Brain microvascular endothelial cell (primary cell): ENCODE measurements at regions not wholly inside any gene's neighbourhood (a gene's known extent, or its start where the extent isn't known, plus 50 kb on each side); places are given as distances from the start of the nearest gene placed in this dataset.

Experiments
- DNase-seq: peaks from one replicate; pipeline ENCODE4 v3.0.0-alpha.2; 2020
- H3K27ac ChIP-seq: fragments of 250-450 bp; sonication (Bioruptor Pico); 2 replicates; pipeline ENCODE4 v1.5.1; 2020; ENCODE audit warnings: mild to moderate bottlenecking, moderate library complexity
- H3K27me3 ChIP-seq: fragments of 250-450 bp; sonication (Bioruptor Pico); replicated peaks from 2 replicates; pipeline ENCODE4 v1.5.1; 2020; ENCODE audit warnings: mild to moderate bottlenecking
- H3K36me3 ChIP-seq: fragments of 250-450 bp; sonication (Bioruptor Pico); replicated peaks from 2 replicates; pipeline ENCODE4 v1.5.1; 2020; ENCODE audit warnings: mild to moderate bottlenecking
- H3K4me3 ChIP-seq: 2 replicates; pipeline ENCODE4 v1.5.1; 2011; ENCODE audit warnings: low read depth, mild to moderate bottlenecking, control low read depth, low read length, moderate library complexity
- CTCF ChIP-seq: IDR thresholded peaks from 2 replicates; pipeline ENCODE4 v1.5.1; 2011; ENCODE audit warnings: low read depth, mild to moderate bottlenecking, moderate library complexity, low read length, control low read depth, inconsistent platforms; ENCODE audit errors: missing control alignments
- in situ Hi-C: cut with HindIII; loops from 2 replicates; pipeline ENCODE4 v1.10.0; 2017; ENCODE audit warnings: low sequenced_read_pairs, low pct_ligation_motif_present

GRCh38 chr12:97757481-97758193 is 295.0 kb downstream of the RMST start:
- TF ChIP-seq CTCF, result no peak
- no peak for DNase-seq
- Histone ChIP-seq H3K4me3 (no peak overlapping the region), H3K27ac (no peak overlapping the region), H3K27me3 (no peaks in the 10 kb centered on the region), H3K36me3 (no peaks in the 10 kb centered on the region)
- in situ Hi-C loops, result no loop called here

DNA sequence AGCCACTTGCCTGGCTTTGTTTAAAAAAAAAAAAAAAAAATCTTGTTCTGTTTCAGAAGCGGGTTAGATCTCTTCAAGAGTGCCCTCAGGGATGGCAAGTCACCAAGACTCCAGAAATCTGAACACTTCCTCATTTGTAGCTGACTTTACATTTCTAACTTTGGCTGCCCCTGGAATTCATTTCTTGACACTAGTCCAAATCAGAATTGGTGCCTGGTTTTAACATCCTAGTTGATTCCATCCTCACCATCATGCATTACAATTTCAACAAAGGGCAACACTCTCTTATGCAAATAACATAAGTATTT is 295.5 kb downstream of the RMST start:
- H3K4me3 ChIP-seq, result no peak overlapping the region
- TF ChIP-seq CTCF, result no peak
- no peak for DNase-seq
- in situ Hi-C loops, result no loop called here
- no peak overlapping the region for H3K27ac ChIP-seq
- H3K27me3 ChIP-seq, result no peaks in the 10 kb centered on the region
- H3K36me3 ChIP-seq, result no peaks in the 10 kb centered on the region

GRCh38 chr12:97758586-97758985 is 296.0 kb downstream of the RMST start:
- in situ Hi-C loops, result no loop called here
- no peak for TF ChIP-seq CTCF
- DNase-seq, result no peak
- Histone ChIP-seq H3K4me3 (no peak overlapping the region), H3K27me3 (no peaks in the 10 kb centered on the region), H3K27ac (no peak overlapping the region), H3K36me3 (no peaks in the 10 kb centered on the region)

DNA sequence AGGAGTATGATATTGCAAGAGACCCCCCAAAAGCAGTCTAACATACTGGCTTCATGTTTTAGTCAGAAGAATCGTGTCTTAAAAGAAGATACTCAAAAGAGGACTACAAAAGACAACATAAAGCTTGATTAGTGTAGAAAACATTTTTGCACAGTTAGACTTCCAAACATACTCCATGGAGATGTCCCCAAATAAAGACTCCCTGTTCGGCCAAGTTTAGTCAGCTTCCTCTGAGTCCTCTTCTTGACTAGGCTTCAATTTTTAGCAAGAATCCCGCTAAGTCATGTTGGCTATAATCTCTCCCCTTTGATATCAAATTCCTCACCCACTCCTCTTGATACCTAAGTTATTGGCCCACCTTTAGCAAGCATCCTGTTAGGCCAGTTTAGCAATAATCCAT is 298.0 kb downstream of the RMST start:
- Histone ChIP-seq H3K36me3 (no peaks in the 10 kb centered on the region), H3K4me3 (no peak overlapping the region), H3K27me3 (no peaks in the 10 kb centered on the region), H3K27ac (no peak overlapping the region)
- in situ Hi-C loops, result no loop called here
- TF ChIP-seq CTCF, result no peak
- no peak for DNase-seq

GRCh38 chr12:97763113-97763512 is 300.5 kb downstream of the RMST start:
- DNase-seq, result no peak
- TF ChIP-seq CTCF, result no peak
- Histone ChIP-seq H3K27me3 (no peaks in the 10 kb centered on the region), H3K4me3 (no peak overlapping the region), H3K36me3 (no peaks in the 10 kb centered on the region), H3K27ac (no peak overlapping the region)
- in situ Hi-C loops, result no loop called here

DNA sequence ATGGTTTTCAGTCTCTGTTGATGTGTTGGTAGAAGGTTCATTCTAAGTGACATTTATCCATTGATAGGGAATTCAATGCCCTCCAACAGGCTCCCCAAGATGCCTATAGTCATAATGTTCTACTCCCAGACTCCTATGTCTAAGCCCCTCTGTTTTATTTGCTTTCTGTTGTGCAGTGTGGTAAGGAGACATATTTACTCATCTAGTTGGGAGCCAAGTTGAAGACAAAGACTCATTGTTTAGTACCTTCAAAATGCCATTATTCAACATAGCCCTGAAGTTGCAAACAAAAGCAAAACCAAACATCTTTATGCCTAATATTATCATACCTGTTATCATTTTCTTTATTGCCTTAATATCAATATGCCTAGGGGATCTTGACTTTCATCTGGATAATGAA is 302.1 kb downstream of the RMST start:
- no peak overlapping the region for H3K4me3 ChIP-seq
- TF ChIP-seq CTCF, result no peak
- in situ Hi-C loops, result no loop called here
- no peak for DNase-seq
- no peaks in the 10 kb centered on the region for H3K27me3 ChIP-seq
- no peak overlapping the region for H3K27ac ChIP-seq
- no peaks in the 10 kb centered on the region for H3K36me3 ChIP-seq
